Muscle of leg (tissue), 3 donors: ENCODE measurements at regions not wholly inside any gene's neighbourhood (a gene's known extent, or its start where the extent isn't known, plus 50 kb on each side); places are given as distances from the start of the nearest gene placed in this dataset.

Source experiments
- DNase-seq: peaks from one replicate; pipeline ENCODE4 v3.0.0; 2013
- H3K27ac ChIP-seq: one replicate; pipeline ENCODE4 v1.5.1; 2013; ENCODE audit warnings: mild to moderate bottlenecking, low read length, control low read depth
- H3K27me3 ChIP-seq: one replicate; pipeline ENCODE4 v1.6.1; 2013; ENCODE audit warnings: low read length; ENCODE audit not compliant: control insufficient read depth, insufficient read depth
- H3K36me3 ChIP-seq: one replicate; pipeline ENCODE4 v1.6.1; 2013; ENCODE audit warnings: low read length; ENCODE audit not compliant: control insufficient read depth, insufficient read depth
- H3K4me1 ChIP-seq: one replicate; pipeline ENCODE4 v1.6.1; 2013; ENCODE audit warnings: low read length; ENCODE audit not compliant: control insufficient read depth, insufficient read depth
- H3K4me3 ChIP-seq: one replicate; pipeline ENCODE4 v1.5.1; 2013; ENCODE audit warnings: low read length, control low read depth
- H3K9me3 ChIP-seq: replicated peaks from 2 replicates; pipeline ENCODE4 v1.6.1; 2013; ENCODE audit warnings: low read depth, low read length; ENCODE audit not compliant: control insufficient read depth
- WGBS: methylation state at CpG from one replicate; pipeline ENCODE4 v1.1.5; 2013; ENCODE audit warnings: missing lambda C conversion rate; ENCODE audit not compliant: insufficient coverage; 5-methylcytosine and 5-hydroxymethylcytosine counted together

DNA sequence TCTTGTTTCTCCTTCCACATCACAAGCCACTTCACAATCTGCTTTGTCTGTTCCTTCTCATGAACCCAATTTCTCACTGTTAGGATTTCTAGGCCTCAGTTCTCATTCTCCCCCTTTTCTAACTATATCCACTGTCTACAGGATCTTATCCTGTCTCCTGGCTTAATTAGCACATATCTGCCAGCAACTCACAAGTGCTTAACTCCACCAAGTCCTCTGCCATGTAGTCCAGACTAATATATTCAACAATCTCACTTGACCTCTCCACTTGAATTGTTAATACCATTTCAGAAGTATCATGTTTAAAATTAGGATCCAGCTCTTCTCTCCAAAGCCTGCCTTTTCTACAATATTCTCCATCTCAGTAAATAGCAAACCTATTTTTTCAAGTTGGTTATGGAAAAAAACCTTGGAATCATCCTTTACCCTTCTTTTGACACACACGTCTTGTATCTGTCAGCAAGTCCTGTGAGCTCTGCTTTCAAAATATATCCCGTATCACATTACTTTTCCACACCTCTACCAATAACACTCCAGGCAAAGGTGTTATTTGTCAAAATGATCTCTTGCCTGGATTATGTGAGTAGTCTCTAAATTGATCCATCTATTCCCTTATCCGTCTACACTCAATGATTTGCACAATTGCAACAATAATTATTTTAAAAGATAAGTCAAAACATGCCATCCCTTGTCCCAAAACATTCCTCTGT, 127.2 kb upstream of the SLIT2 start:
- DNase-seq: no peak
- Histone ChIP-seq H3K27ac (no peak overlapping the region), H3K36me3 (no peaks in the 10 kb centered on the region), H3K9me3 (no peaks in the 10 kb centered on the region), H3K4me3 (no peak overlapping the region), H3K27me3 (no peaks in the 10 kb centered on the region), H3K4me1 (no peaks in the 10 kb centered on the region)
- WGBS: no CpG with 5 or more reads among the region's 3 CpGs

GRCh38 chr4:20122198-20122988, 129.3 kb upstream of the SLIT2 start:
- Histone ChIP-seq H3K27ac (no peak overlapping the region), H3K27me3 (no peaks in the 10 kb centered on the region), H3K36me3 (no peaks in the 10 kb centered on the region), H3K4me1 (no peaks in the 10 kb centered on the region), H3K4me3 (no peak overlapping the region), H3K9me3 (no peaks in the 10 kb centered on the region)
- WGBS: no CpG with 5 or more reads among the region's 4 CpGs
- DNase-seq: no peak

- Histone ChIP-seq H3K4me1 (no peaks in the 10 kb centered on the region), H3K36me3 (no peaks in the 10 kb centered on the region), H3K9me3 (no peaks in the 10 kb centered on the region), H3K27ac (no peak overlapping the region), H3K4me3 (no peak overlapping the region), H3K27me3 (no peaks in the 10 kb centered on the region)
- WGBS: no CpG with 5 or more reads among the region's 2 CpGs
- no peak for DNase-seq
Observed at GRCh38 chr4:20119141-20119540, 132.6 kb upstream of the SLIT2 start.

DNA sequence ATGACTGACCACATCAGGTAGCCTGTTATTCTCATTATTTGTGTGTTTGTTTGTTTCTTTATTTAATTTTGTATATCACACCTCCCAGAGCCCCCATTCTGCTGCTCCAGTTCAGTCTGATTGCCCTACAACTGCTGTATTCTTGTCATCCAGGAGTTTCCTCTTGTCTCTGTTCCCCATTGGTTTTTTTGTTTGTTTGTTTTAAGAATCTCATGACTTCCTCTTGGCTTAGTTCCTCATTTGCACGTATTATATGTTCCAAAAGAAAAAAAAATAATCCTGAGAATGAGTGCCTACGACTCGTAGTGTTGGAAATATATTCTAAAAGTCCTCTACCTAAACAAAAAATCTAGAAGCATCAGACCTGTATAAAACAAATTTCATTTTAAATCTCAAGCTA, 142.3 kb upstream of the SLIT2 start:
- Histone ChIP-seq H3K4me1 (no peaks in the 10 kb centered on the region), H3K27ac (no peak overlapping the region), H3K36me3 (no peaks in the 10 kb centered on the region), H3K27me3 (no peaks in the 10 kb centered on the region), H3K9me3 (no peaks in the 10 kb centered on the region), H3K4me3 (no peak overlapping the region)
- peak; percentile 65 for DNase-seq
- no CpG with 5 or more reads among the region's 3 CpGs for WGBS

DNA sequence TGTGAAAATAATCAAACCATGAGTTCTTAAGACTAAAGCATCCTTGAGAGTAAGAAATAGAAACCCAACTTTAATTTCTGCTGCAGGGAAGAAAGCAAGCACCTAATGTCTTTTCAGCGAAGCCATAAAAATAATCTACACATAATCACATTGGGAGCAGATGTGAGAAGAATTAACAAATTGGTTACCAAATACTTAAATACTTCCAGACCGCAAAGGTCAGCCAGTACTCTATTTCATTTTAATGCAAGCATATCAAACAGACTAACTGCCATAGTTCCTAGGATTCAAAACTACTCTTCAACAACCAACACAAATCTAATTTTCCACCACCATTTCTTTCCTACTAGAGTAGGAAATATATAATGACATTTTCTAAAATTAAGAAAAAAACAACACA, 144.8 kb upstream of the SLIT2 start:
- H3K27ac ChIP-seq: no peak overlapping the region
- H3K36me3 ChIP-seq: no peaks in the 10 kb centered on the region
- H3K9me3 ChIP-seq: no peaks in the 10 kb centered on the region
- DNase-seq: no peak
- no CpG with 5 or more reads among the region's 2 CpGs for WGBS
- H3K4me1 ChIP-seq: no peaks in the 10 kb centered on the region
- no peaks in the 10 kb centered on the region for H3K27me3 ChIP-seq
- no peak overlapping the region for H3K4me3 ChIP-seq

DNA sequence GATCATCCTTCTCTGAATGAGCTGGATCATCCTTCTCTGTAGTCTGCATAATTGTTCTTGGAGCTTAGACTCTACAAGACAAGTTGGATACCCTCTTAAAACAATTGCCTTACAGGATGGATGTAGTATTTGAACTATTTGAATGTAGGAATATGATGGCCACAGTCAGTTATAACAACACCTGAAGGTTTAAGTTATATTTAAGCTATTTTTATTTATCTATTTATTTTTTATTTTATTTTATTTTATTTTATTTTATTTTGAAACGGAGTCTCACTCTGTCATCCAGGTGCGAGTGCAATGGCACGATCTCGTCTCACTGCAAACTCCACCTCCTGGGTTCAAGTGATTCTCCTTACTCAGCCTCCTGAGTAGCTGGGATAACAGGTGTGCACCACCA, 149.9 kb upstream of the SLIT2 start:
- no peaks in the 10 kb centered on the region for H3K36me3 ChIP-seq
- no peak overlapping the region for H3K27ac ChIP-seq
- no peak for DNase-seq
- no peak overlapping the region for H3K4me3 ChIP-seq
- WGBS: 100% methylated on average over 3 of the region's 4 CpGs
- H3K4me1 ChIP-seq: no peaks in the 10 kb centered on the region
- no peaks in the 10 kb centered on the region for H3K27me3 ChIP-seq
- no peaks in the 10 kb centered on the region for H3K9me3 ChIP-seq

DNA sequence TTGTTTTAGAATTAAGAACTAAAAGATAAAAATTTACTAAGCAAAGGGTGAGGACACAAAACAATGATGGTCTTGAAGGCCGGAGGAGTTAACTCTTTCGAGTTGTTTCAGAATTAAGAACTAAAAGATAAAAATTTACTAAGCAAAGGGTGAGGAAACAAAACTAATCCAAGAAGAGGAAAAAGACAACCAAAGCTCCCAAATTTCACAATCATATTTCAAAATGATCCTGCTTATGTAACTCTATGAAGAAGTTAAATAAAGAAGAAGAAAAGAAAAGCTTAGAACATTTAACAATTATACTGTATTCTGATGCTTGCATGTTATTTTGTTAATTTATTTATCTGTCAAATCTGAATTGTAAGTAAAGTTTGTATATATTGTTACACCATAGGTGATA, 154.8 kb upstream of the SLIT2 start:
- no peaks in the 10 kb centered on the region for H3K27me3 ChIP-seq
- no peaks in the 10 kb centered on the region for H3K4me1 ChIP-seq
- H3K36me3 ChIP-seq: no peaks in the 10 kb centered on the region
- no peak for DNase-seq
- H3K4me3 ChIP-seq: no peak overlapping the region
- no CpG with 5 or more reads among the region's 2 CpGs for WGBS
- no peak overlapping the region for H3K27ac ChIP-seq
- no peaks in the 10 kb centered on the region for H3K9me3 ChIP-seq

DNA sequence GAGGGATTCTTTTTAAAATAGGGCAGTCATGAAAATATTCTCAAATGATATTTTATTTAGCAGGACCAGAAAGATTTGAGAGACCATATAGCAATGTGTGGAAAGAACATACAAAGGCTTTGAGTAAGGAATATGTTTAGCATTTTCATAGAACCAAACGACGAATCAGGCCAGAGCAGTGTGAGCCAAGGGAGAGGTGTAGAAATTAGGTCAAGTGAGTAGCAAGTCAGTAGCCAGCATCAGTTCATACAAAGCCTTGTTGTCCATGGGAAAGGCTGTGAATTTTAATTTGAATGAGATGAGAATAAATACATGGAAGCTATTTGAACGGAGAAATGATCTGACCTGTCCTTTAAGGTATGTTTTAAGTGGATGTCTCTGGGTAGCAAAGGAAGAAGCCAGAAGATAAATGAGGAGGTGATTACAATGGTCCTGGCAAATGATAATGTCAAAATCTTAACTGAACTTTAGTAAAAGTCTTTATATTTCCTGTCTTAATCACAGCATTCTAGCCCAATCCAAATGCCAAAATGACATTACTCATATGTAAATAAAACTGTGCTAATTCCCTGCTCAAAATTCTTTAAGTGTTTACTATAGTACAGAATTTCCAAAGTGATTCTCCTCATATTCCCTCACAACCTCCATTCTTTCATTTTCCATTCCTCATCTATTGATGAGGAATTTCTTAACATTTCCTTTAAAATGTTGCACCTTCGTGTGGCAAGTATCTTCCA, 155.7 kb upstream of the SLIT2 start:
- Histone ChIP-seq H3K9me3 (no peaks in the 10 kb centered on the region), H3K36me3 (no peaks in the 10 kb centered on the region), H3K4me3 (no peak overlapping the region), H3K4me1 (no peaks in the 10 kb centered on the region), H3K27me3 (no peaks in the 10 kb centered on the region), H3K27ac (no peak overlapping the region)
- DNase-seq: no peak
- 81% methylated on average over 3 of the region's 4 CpGs for WGBS

- H3K4me3 ChIP-seq: no peak overlapping the region
- no CpG with 5 or more reads among the region's 1 CpG for WGBS
- H3K9me3 ChIP-seq: no peaks in the 10 kb centered on the region
- H3K4me1 ChIP-seq: no peaks in the 10 kb centered on the region
- H3K27ac ChIP-seq: no peak overlapping the region
- H3K36me3 ChIP-seq: no peaks in the 10 kb centered on the region
- no peaks in the 10 kb centered on the region for H3K27me3 ChIP-seq
- peak; percentile 73 for DNase-seq
Observed at GRCh38 chr4:20091781-20092180, 159.9 kb upstream of the SLIT2 start.

DNA sequence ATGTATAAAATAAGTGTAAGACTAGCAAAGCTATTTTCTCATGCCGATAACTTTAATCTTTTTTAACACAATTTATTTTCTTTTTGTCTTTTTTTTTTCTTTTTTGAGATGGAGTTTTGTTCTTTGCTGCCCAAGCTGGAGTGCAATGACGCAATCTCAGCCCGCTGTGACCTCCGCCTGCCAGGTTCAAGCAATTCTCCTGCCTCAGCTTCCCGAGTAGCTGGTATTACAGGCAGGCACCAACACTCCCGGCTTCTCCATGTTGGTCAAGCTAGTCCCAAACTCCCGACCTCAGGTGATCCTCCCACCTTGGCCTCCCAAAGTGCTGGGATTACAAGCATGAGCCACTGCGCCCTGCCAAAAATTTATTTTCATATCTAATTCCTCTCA, 164.2 kb upstream of the SLIT2 start:
- WGBS: 82% methylated on average over 7 of the region's 8 CpGs
- no peaks in the 10 kb centered on the region for H3K4me1 ChIP-seq

More for the DNA sequence above, 164.2 kb upstream of the SLIT2 start:
- Histone ChIP-seq H3K27ac (no peak overlapping the region), H3K27me3 (no peaks in the 10 kb centered on the region), H3K4me3 (no peak overlapping the region), H3K9me3 (no peaks in the 10 kb centered on the region), H3K36me3 (no peaks in the 10 kb centered on the region)
- no peak for DNase-seq
